ENCODE measurements at regions not wholly inside any gene's neighbourhood (a gene's known extent, or its start where the extent isn't known, plus 50 kb on each side); places are given as distances from the start of the nearest gene placed in this dataset.

GRCh38 chr3:66133853-66134445 is 86.9 kb upstream of the SLC25A26 start:
- TF ChIP-seq CTCF (IDR thresholded peaks at IDR 0.05; ENCODE audit: low read length) (no peak), EZH2 (optimal IDR thresholded peaks at IDR 0.05; ENCODE audit: low read depth, low read length) (no peak)
